GM18907 (cell line): ENCODE measurements at regions not wholly inside any gene's neighbourhood (a gene's known extent, or its start where the extent isn't known, plus 50 kb on each side); places are given as distances from the start of the nearest gene placed in this dataset.
"Not testable (repeated sequence)": the region's sequence is repeated elsewhere in the genome, so short reads cannot be mapped to it uniquely, and the experiment has no call there.

ENCODE experiments used
- ATAC-seq: cut with Tn5 transposase; IDR thresholded peaks from one replicate; pipeline ENCODE4 v1.9.1; 2021; ENCODE audit warnings: mild to moderate bottlenecking, moderate library complexity; ENCODE audit not compliant: unreplicated experiment

DNA sequence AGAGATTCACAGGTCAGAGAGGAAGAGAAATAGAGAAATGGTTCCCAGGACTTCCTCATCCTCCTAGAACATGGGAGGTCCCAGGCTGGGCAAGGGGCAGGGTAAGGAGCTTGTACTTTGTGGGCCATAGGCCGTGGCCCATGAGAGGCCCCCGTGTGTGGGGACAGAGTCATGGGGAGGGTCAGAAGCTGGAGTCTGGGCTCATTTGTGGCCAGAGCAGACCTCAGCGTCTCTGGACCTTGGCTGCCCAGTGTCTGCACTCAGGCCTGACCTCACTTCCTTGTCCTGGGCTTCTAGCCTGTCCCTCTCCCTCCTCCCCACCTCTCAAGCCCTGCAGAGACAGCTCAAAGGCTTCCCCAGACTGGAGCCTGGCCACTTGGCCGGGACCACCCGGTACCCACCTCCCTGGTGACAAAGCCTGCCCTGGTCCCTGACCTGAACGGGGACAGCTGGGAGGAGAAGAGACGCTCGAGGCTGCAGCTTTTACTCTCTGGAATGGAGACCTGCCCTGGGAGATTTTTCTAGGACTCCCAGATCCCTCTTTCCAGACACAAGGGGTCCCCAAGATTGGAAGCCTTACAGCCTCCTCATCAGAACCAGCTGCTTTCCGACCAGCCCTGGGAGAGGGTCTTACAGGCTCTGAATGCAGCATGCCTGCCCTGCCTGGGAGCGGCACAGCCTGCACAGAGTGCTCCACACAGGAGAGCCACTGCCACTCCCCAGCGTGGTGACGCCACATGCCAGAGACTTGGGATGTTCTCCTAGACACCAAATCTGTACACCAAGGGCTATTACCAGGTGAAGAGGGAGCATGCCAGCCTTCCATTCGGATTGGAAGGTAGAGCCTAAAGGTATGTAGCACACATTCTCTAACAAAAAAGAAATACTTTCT, 569.0 kb upstream of the B3GAT1 start:
- ATAC-seq = no peak

- ATAC-seq = not testable (repeated sequence)
These were observed 567.0 kb upstream of the B3GAT1 start for GRCh38 chr11:134979089-134979457.

GRCh38 chr11:134978388-134979088, 566.5 kb upstream of the B3GAT1 start:
- ATAC-seq = no peak

DNA sequence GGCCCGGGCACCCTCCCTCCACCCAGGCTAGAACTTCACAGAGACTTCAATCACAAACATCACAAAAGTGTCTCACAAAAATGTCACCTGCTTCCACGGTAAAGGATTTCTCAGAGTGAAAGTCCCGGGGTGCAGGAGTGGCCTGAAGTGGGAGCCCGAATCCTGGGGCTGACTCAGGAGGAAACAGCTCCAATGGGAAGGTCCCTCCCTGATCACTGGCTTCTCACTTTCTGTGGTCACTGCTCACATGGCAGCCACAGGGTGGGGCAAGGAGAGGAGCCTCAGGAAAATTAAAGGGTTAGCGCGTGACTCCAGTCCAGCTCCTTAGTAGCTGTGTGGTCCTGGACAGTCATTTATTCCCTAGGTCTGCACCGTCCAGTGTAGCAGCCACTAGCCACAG, 564.5 kb upstream of the B3GAT1 start:
- no peak for ATAC-seq

DNA sequence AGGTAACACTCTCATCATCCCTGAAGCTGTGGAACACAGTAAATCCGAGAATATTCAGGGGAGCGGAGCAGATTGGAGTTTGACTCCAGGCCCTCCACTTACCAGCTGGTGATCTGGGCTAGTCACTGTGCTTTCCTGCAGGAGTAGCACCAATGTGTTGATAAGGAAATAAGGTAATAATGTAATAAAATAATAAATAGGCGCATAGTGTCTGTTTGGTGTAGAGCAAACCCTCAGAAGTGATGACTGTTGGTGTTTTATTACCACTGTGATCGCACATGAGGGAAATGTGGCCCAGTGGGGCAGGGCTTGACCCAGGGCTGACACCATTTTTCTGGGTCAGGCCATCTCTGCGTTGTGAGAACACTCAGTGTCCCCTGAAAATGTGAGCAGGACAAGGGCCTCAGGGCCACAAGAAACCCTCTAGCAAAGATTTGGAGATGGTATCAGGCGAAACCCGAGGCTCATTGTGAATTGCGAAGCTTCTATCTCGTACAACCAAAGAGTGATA, 563.9 kb upstream of the B3GAT1 start:
- ATAC-seq = no peak

- ATAC-seq = no peak
These were observed 561.8 kb upstream of the B3GAT1 start for GRCh38 chr11:134973801-134974200.

- no peak for ATAC-seq
These were observed 559.3 kb upstream of the B3GAT1 start for GRCh38 chr11:134971381-134971780.

GRCh38 chr11:134967746-134968145, 555.7 kb upstream of the B3GAT1 start:
- ATAC-seq = no peak

DNA sequence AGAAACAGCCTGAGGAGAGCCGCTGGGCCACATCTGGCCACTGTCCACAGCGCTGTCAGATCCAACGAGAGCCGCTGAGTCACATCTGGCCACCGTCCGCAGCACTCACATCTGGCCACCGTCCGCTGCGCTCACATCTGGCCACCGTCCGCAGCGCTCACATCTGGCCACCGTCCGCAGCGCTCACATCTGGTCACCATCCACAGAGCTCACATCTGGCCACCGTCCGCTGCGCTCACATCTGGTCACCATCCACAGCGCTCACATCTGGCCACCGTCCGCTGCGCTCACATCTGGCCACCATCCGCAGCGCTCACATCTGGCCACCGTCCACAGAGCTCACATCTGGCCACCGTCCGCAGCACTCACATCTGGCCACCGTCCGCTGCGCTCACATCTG, 549.3 kb upstream of the B3GAT1 start:
- ATAC-seq = not testable (repeated sequence)

GRCh38 chr11:134958870-134959269, 546.8 kb upstream of the B3GAT1 start:
- no peak for ATAC-seq

DNA sequence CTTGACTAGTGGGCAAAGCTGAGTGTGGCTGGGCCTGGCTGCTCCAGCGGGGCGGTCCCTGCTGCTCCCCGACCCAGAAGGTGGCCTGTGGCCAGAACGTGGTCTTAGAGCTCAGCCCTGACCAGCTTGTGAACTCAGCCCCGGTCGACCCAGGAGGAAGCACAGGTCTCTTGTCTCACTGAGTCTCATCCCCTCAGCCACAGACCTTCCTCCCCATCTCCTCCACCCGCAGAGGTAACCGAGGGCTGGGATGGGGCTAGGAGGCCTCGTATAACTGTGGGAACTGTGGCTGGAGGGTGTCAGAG, 546.2 kb upstream of the B3GAT1 start:
- ATAC-seq = no peak

- ATAC-seq = no peak
These were observed 545.7 kb upstream of the B3GAT1 start for GRCh38 chr11:134957540-134958335.

DNA sequence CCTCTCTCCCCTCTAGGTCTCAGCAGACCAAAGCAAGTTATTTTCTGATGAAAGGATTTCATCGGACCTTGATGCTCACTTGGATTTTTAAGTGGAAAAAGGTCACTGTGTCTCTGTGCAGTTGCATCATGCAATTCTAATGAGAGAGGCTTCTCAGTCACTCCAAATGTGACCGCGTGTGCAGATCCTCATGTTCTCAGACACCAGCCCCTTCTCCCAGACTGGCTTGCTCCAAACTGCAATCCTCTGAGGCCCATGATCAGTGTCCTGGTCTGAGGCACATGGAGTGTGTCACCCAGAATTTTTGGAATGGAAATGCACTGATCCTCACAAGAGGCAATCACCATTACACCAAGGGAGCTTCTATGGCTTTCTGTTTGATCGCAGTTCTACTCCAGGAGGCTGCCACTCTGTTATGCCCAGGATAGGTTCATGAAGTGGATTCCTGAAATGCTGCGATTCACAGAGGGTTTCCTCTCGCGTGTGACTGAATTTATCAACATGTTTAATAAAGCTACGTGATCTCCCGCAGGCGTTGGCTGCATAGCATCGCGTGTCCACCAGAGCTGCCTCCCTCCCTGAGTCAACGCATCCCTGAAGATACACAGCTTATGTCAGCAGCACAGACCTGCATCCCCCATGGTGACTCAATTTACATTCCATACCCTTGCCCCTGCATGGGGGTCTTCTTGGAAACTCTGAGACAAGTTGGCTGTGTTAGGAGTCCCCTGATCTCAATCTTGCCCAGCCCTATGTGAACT, 544.6 kb upstream of the B3GAT1 start:
- no peak for ATAC-seq

- ATAC-seq = not testable (repeated sequence)
These were observed 543.9 kb upstream of the B3GAT1 start for GRCh38 chr11:134955970-134956369.

- no peak for ATAC-seq
These were observed 543.2 kb upstream of the B3GAT1 start for GRCh38 chr11:134955281-134955680.

DNA sequence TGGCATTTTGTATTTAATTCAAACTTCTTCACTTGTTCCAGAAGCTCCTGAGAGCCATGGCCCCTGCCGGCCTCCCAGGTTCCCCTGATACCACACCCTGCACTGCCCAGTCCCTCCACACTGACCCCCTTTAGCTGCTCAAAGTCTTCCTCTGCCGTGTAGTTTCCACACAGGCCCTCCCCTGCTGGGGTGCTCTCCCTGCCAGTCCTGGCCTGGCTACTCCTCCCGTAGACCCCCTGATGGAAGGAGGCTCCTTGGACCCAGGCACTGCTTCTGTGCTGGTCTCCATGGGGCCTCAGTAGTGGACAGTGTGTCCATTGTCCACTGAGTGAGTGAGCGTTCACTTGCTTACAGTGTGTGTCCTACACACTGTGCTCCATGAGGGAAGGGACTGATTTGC, 542.4 kb upstream of the B3GAT1 start:
- ATAC-seq = not testable (repeated sequence)

DNA sequence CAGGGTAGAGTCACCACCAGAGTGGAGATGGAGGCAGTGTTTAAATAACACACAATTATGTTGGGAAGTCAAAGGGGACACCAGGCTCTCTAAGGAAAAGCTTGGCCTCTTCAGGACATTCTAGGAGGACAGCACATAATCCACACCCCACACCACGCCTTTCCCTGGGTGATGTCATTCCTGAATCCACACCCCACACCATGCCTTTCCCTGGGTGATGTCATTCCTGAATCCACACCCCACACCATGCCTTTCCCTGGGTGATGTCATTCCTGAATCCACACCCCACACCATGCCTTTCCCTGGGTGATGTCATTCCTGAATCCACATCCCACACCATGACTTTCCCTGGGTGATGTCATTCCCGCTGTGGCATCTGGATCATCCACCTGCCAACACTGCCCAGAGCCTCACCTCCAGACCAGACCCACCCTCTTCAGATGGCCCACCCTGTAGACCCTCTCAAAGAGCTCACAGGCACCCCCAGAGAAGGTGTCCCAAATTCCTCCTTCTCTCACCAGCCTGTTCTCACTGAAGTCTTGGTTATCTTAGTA, 541.5 kb upstream of the B3GAT1 start:
- ATAC-seq = not testable (repeated sequence)

GRCh38 chr11:134951305-134951700, 539.3 kb upstream of the B3GAT1 start:
- ATAC-seq = no peak

- ATAC-seq = no peak
These were observed 538.8 kb upstream of the B3GAT1 start for GRCh38 chr11:134950692-134951304.
